ENCODE measurements at regions not wholly inside any gene's neighbourhood (a gene's known extent, or its start where the extent isn't known, plus 50 kb on each side); places are given as distances from the start of the nearest gene placed in this dataset.

DNA sequence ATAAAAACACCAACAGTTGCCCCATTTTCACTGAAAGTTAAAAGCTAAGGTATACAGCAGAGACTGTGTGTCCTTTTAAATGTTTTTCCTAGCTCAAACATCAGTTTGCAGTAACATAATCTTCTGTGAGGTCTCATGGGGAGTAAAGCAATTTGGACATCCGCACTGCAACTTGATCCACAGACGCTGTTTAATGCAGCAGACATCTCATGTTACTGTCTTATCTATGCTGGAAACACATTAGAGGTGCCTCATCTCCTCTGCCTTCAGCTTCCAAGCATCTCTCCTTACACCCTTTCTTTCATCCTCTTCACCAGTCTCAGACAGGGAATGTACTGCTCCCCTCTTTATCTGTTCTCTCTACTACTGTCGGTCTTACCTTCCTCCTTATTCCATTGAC is 53.7 kb upstream of the ATP11B start:
- DNase-seq = no peak

DNA sequence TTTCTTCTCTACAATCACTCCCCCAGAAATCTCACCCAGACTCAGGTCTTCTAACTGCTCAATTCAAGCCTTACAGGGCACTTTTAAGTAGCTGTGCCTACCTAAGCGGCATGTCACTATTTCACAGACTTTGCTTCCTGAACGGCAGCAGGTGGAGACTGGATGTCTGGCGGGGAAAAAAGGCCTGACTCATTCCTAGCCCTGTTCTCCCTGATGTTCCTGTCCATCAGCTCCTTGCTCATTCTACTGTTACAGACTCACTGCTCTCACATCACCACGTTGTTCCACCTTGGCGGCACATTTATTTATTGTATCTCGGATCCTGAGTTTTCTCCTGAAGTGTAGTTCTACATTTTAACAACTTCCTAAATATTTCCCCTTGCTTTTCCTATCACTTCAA is 52.6 kb upstream of the ATP11B start:
- no peak for DNase-seq

DNA sequence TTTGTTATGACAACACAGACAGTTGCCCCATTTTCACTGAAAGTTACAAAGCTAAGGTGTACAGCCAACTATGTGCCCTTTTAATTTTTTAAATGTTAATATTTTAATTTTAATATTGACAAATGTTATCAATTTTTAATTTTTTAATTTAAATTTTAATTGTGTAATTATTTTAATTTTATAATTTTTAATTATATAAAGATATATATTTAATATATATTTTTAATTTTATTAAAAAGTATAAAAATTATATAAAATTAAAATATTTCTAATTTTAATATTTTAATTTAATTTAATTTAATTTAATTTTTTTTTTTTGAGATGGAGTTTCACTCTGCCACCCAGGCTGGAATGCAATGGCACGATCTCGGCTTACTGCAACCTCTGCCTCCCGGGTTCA is 52.1 kb upstream of the ATP11B start:
- DNase-seq = no peak

Measured in NCI-H1105 treated with DMSO at 0.1 percent for 48 hours (cell line).